ENCODE measurements at regions not wholly inside any gene's neighbourhood (a gene's known extent, or its start where the extent isn't known, plus 50 kb on each side); places are given as distances from the start of the nearest gene placed in this dataset.

DNA sequence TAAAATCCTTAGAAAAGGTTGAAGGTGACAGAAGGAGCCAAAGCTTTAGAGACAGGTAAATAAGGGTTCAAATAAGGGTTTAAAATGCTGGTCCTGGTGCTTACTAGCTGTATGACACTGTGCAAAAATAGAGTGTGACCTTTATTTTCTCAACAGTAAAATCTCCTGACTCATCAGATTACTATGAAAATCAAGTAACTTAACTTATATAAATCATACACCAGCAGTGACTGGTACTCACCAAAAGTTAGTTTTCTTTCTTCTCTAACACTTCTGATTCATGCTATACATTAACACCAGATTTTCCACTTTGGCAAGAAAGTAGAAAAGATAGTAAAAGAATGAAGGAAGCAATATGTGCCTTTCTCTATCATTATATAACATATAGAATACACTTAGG, 205.9 kb upstream of the GBE1 start:
- no peak for TF ChIP-seq CTCF (conservative IDR thresholded peaks at IDR 0.05)
- no peak for TF ChIP-seq ZFX (IDR thresholded peaks at IDR 0.05)
